DMS 273 (cell line): ENCODE measurements at regions not wholly inside any gene's neighbourhood (a gene's known extent, or its start where the extent isn't known, plus 50 kb on each side); places are given as distances from the start of the nearest gene placed in this dataset.

Experiments
- DNase-seq: peaks from one replicate; lab custom pipeline; 2025; ENCODE audit not compliant: unreplicated experiment; lab: John Stamatoyannopoulos, UW

DNA sequence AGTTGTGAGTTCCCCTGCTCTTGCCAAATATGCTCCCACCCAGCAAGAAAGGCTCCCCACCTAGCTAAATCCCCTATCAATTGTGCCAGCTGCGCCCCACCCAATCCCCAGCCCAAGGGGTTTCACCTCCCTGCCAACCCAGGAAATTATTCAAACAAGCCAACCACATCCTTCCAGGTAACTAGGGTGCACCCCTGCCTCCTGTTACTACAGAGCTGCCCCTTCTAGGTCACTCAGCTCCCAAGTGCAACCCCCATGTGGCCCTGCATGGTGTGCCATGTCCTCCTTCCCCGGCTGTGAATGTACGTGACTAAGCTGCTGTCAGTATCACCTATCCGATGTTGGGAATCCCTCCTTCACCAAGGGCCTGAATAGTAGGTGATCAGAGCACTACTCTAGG is 91.2 kb upstream of the LDAH start:
- DNase-seq = no peak

GRCh38 chr2:20913491-20913890 is 90.6 kb upstream of the LDAH start:
- DNase-seq = no peak

- no peak for DNase-seq
These were observed 77.2 kb upstream of the LDAH start for GRCh38 chr2:20900052-20900636.

GRCh38 chr2:20897874-20898453 is 75.1 kb upstream of the LDAH start:
- DNase-seq = no peak

GRCh38 chr2:20897047-20897446 is 74.1 kb upstream of the LDAH start:
- no peak for DNase-seq

GRCh38 chr2:20884829-20885228 is 61.9 kb upstream of the LDAH start:
- no peak for DNase-seq

DNA sequence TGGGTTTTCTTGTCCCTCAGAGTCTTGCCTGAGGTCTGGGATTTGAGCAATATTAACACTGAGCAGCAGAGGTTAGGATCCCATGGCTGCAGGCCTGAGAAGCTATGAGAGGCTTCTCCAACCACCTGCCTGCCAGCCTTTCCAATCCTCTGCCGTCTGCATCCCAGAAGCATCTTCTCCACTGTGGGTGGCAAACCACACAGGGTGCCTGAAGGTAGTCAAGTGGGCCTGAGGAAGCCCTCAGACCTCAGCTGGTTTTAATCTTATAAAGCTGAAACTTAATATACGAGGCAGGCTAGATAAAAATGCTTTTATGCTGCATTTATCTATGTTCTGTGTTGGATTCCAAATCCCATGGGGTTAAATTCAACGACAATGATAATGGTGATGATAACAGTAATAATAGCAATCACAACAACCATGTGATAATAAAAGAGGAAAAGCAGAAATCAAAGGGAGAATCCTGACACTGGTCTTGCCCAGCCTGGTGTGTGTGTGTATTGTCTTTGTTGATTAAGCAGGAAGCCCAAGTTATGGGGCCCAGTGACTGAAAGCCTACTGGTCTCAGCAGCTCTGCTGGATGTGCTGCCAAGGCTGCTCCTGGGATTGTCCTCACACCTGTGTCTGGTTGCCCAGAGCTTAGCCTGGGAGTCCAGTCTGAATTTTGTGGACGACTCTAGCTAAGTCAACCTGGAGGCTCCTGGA is 59.7 kb upstream of the LDAH start:
- no peak for DNase-seq

GRCh38 chr2:20880221-20880771 is 57.4 kb upstream of the LDAH start:
- no peak for DNase-seq

DNA sequence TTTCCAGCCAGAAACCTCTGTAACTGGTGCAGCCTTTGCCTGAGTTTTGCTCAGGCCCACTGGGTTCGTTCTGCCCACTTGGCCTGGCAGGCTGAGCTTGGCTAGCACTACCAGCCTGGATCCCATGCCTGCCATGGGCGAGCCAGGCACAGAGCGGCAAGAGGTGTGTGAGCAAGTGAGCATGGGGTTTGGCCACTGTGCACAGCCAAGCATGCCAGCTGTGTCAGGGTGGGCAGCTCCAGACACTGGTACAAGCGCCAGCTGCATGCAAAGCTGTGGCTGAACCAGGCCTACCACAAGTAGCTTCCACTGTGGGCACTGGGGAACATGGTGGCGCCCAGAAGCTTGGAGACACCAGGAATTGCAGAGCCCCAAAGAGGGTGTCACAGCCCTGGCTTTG is 56.3 kb upstream of the LDAH start:
- no peak for DNase-seq

- no peak for DNase-seq
These were observed 55.1 kb upstream of the LDAH start for GRCh38 chr2:20877960-20878359.
